Right lobe of liver (tissue), 6 donors: ENCODE measurements at regions not wholly inside any gene's neighbourhood (a gene's known extent, or its start where the extent isn't known, plus 50 kb on each side); places are given as distances from the start of the nearest gene placed in this dataset.
A peak's percentile ranks its signal among the peaks of the same experiment; 100 is the strongest.

ENCODE experiments used
- ATAC-seq, 4 donors: fragments of 200-7000 bp; cut with Tn5 transposase; one replicate each; pipeline ENCODE4 v1.9.1; 2020; ENCODE audit warnings: mild to moderate bottlenecking in 4 of 4, moderate library complexity in 4 of 4
- DNase-seq, 3 donors: peaks; one replicate each; pipeline ENCODE4 v3.0.0-alpha.2; 2020
- H3K27ac ChIP-seq, 3 donors: fragments of 200-600 bp; one replicate each; pipeline ENCODE4 v1.8.0; 2022
- H3K27me3 ChIP-seq, 2 donors: fragments of 200-600 bp; one replicate each; pipeline ENCODE4 v1.8.0; 2022
- H3K36me3 ChIP-seq, 4 donors: fragments of 200-600 bp; sonication (generic) in 1 of 4; one replicate each; pipeline versions ENCODE4 v1.5.1 to v1.8.0; 2017 to 2022; ENCODE audit warnings: control low read depth in 1 of 4
- H3K4me1 ChIP-seq, 4 donors: fragments of 200-600 bp; sonication (generic) in 1 of 4; one replicate each; pipeline versions ENCODE4 v1.5.1 to v1.8.0; 2017 to 2022; ENCODE audit warnings: control low read depth in 1 of 4
- H3K4me3 ChIP-seq, 3 donors: fragments of 200-600 bp; one replicate each; pipeline ENCODE4 v1.8.0; 2022
- H3K9me3 ChIP-seq, 4 donors: fragments of 200-600 bp; sonication (generic) in 1 of 4; one replicate each; pipeline versions ENCODE4 v1.5.1 to v1.8.0; 2017 to 2022; ENCODE audit warnings: control low read depth in 1 of 4
- CTCF ChIP-seq, 4 donors: fragments of 200-600 bp in 3 of 4; fragments of 450-650 bp in 1 of 4; IDR thresholded peaks; one replicate each; pipeline versions ENCODE4 v1.5.1 to v1.8.0; 2016 to 2022; ENCODE audit warnings: antibody characterized with exemption in 4 of 4, mild to moderate bottlenecking in 2 of 4
- POLR2A ChIP-seq: fragments of 450-650 bp; IDR thresholded peaks from one replicate; pipeline ENCODE4 v1.6.1; 2017; ENCODE audit warnings: antibody characterized with exemption, mild to moderate bottlenecking
- WGBS: methylation state at CpG from one replicate; pipeline ENCODE4 v1.1.6; 2018; ENCODE audit warnings: low coverage, low lambda C conversion rate; ENCODE audit not compliant: insufficient coverage; ENCODE audit errors: missing lambda C conversion rate; 5-methylcytosine and 5-hydroxymethylcytosine counted together
- intact Hi-C, 2 donors: fragments of 100-400 bp; cut with DNase I; formaldehyde crosslinking; loops; one replicate each; pipeline versions ENCODE4 v1.11.2 to v1.14.1; 2022
- donor health status: DM: no; HTN: yes; CAD: no.
- donor health status: DM: no; HTN: no; CAD: no.
- donor health status: DM: no; HTN: no; CAD: no.
- donor health status: DM: no; HTN: yes; CAD: no.
- donor health status: DM: no; HTN: yes; CAD: no.

- ATAC-seq = peak in 2 of 4 donors; percentile 18 to 19
- 50% methylated on average over 3 of the region's 3 CpGs for WGBS
- peak overlapping the region in 2 of 3 donors; percentile 33 to 52 for H3K27ac ChIP-seq
Measured at GRCh38 chr15:60090747-60091146, 86.6 kb downstream of the FOXB1 start.

DNA sequence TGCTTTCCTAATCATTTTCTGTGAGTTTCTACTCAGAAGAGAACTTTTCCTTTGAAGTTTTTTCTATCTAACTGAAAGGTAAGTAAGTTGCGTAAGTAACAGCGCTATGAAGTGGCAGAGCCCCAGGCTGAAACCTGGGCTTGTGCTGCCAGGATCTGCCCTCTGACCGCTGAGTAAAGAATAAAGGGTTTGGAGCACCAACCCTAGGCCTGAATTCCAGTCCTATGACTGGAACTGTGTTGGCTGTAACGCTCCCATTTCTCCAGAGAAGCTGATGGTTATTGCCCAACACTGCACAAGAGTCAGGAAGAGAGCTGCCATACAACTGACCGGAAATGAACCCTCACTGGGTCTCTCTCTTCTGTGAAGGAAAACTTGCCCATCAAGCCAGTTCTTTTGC is 87.0 kb downstream of the FOXB1 start:
- Histone ChIP-seq H3K4me3 (no peak overlapping the region), H3K4me1 (peaks cover 0 to 46% (median 17%) of the 10 kb centered on the region in 4 donors), H3K27me3 (no peaks in the 10 kb centered on the region), H3K27ac (peak overlapping the region in 2 of 3 donors; percentile 49 to 52), H3K36me3 (no peaks in the 10 kb centered on the region), H3K9me3 (no peaks in the 10 kb centered on the region)
- TF ChIP-seq POLR2A (no peak), CTCF (IDR thresholded peaks at IDR 0.05) (no peak)
- ATAC-seq = peak; percentile 91 to 96 (median 95)
- DNase-seq = peak; percentile 67 to 91 (median 87)
- 35% methylated on average over 5 of the region's 5 CpGs for WGBS
- intact Hi-C loops = no loop called here

More at GRCh38 chr15:60090747-60091146, 86.6 kb downstream of the FOXB1 start:
- TF ChIP-seq CTCF (IDR thresholded peaks at IDR 0.05) (no peak), POLR2A (no peak)
- intact Hi-C loops = no loop called here
- peaks cover 0 to 46% (median 17%) of the 10 kb centered on the region in 4 donors for H3K4me1 ChIP-seq
- no peaks in the 10 kb centered on the region for H3K9me3 ChIP-seq
- no peaks in the 10 kb centered on the region for H3K27me3 ChIP-seq
- no peak overlapping the region for H3K4me3 ChIP-seq
- no peaks in the 10 kb centered on the region for H3K36me3 ChIP-seq
- no peak for DNase-seq

DNA sequence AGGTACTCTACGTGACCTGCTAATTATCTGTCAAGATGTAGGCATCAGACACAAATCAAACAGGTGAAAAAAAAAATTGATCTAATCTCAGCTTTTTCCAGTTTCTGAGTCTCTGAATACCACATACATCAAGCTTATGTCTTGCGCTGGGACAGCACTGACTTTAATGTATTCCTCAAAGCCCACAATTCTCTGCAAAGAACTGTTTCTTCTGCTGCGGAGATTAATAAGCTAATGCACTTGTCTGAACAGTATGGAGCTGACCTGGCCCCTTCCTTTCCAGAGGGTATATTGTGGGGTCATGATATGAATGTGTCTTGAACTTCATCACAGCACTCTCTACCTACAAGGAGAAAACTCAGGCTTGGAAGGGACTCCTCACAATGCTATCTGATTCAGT is 87.8 kb downstream of the FOXB1 start:
- no peak for ATAC-seq
- Histone ChIP-seq H3K4me3 (no peak overlapping the region), H3K27ac (peak overlapping the region in 2 of 3 donors; percentile 49), H3K36me3 (no peaks in the 10 kb centered on the region), H3K9me3 (no peaks in the 10 kb centered on the region), H3K4me1 (peaks cover 0 to 46% (median 17%) of the 10 kb centered on the region in 4 donors), H3K27me3 (no peaks in the 10 kb centered on the region)
- no peak for DNase-seq
- TF ChIP-seq CTCF (IDR thresholded peaks at IDR 0.05) (no peak), POLR2A (no peak)
- 90% methylated on average over 3 of the region's 3 CpGs for WGBS
- intact Hi-C loops = no loop called here

- ATAC-seq (peak; percentile 75 to 79 (median 78)), DNase-seq (peak; percentile 43 to 81 (median 72))
- peak overlapping the region in 1 of 3 donors; percentile 61 for H3K27ac ChIP-seq
- no peaks in the 10 kb centered on the region for H3K9me3 ChIP-seq
- no peaks in the 10 kb centered on the region for H3K27me3 ChIP-seq
- H3K4me1 ChIP-seq = peaks cover 0 to 46% (median 17%) of the 10 kb centered on the region in 4 donors
- WGBS = 19% methylated on average over 4 of the region's 4 CpGs
- H3K36me3 ChIP-seq = no peaks in the 10 kb centered on the region
- intact Hi-C loops = no loop called here
- no peak overlapping the region for H3K4me3 ChIP-seq
- TF ChIP-seq CTCF (IDR thresholded peaks at IDR 0.05) (no peak), POLR2A (no peak)
Measured at GRCh38 chr15:60093273-60094067, 89.4 kb downstream of the FOXB1 start.
